Kidney glomerular epithelial cell (primary cell): ENCODE measurements at regions not wholly inside any gene's neighbourhood (a gene's known extent, or its start where the extent isn't known, plus 50 kb on each side); places are given as distances from the start of the nearest gene placed in this dataset.
"Not testable (repeated sequence)": the region's sequence is repeated elsewhere in the genome, so short reads cannot be mapped to it uniquely, and the experiment has no call there.

Experiments used
- DNase-seq: peaks from one replicate; lab custom pipeline; 2025; lab: John Stamatoyannopoulos, UW

GRCh38 chr6:120357447-120357846 is 976.8 kb downstream of the TBC1D32 start:
- no peak for DNase-seq

GRCh38 chr6:120355822-120356221 is 978.5 kb downstream of the TBC1D32 start:
- DNase-seq = no peak

DNA sequence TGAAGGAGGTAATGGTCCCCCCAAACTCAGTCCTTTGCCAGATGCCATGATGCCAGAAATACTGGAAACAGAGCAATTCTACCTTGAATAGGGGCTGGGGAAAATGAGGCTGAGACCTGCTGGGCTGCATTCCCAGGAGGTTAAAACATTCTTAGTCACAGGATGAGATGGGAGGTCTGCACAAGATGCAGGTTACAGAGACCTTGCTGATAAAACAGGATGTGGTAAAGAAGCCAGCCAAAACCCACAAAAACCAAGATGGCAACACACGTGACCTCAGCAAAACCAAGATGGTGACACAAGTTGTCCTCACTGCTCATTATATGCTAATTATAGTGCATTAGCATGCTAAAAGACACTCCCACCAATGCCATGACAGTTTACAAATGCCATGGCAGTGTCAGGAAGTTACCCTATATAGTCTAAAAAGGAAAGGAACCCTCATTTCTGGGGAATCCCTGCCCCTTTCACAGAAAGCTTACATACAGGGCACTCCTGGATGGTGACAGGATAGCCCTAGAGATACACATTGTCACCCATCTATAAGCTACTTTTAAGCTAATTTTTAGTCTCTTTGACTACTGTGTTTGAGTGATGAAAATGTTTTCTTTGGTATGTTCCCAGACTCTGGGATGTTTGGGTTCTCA is 979.7 kb downstream of the TBC1D32 start:
- no peak for DNase-seq

GRCh38 chr6:120352491-120352890 is 981.8 kb downstream of the TBC1D32 start:
- DNase-seq = no peak

DNA sequence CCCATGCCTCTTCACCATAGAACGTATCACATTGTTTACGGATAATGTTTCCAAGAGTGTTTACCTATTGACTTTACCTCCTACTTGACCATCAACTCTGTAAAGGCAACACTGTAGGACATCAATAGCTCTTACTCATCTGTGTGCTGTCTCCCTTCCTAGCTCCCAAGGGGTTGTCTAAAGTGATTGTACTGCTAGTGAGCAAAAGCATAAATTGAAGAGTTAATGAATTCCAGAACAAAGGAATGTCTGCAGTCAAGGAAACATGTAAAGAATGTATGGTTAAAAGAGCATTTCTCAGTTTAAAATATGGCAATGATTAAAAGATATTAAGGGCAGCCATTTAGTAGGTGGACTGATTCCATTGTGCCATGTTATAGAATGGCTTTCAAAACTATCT is 985.4 kb downstream of the TBC1D32 start:
- DNase-seq = no peak

GRCh38 chr6:120328521-120328920 is 979.0 kb upstream of the MAN1A1 start:
- no peak for DNase-seq

- no peak for DNase-seq
Observed at GRCh38 chr6:120320481-120321162, 971.1 kb upstream of the MAN1A1 start.

DNA sequence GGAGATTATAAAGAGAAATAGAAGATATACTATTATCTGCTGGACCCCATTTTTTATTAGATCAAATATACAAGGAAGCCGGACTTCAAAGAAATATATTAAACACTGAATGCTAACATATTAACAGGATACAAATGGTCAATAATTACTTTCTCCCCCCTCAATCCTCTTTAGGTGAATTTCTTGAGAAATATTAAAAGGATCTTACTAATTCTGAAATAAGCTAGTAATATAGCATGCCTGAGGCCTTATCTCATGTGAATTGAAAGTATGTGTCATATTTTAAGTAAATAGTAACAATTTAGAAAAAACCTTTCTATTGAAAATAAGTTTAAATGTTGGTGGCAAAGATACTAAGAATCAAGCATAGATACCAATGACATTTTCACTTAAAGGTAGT is 954.7 kb upstream of the MAN1A1 start:
- no peak for DNase-seq

GRCh38 chr6:120303527-120303926 is 954.0 kb upstream of the MAN1A1 start:
- no peak for DNase-seq

- DNase-seq = no peak
Observed at GRCh38 chr6:120302041-120302440, 952.5 kb upstream of the MAN1A1 start.

DNA sequence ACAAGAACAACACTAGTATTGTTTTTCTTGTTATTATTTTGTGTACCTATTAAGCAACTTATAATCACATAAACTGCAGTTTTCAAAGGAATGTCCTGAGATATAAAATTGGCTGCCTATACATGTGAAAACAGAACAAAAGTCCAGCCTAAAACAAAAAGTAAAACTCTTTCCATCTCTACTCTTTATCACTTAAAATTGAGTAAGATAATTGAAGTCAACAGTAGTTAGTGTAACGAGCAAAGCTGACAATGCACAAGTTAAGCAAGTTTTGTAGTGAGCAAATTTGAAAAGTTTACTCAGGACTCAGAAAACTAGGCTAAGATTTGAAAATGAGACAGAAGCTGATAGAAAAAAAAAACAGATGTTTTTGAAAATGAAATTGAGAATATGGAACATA is 941.4 kb upstream of the MAN1A1 start:
- no peak for DNase-seq

GRCh38 chr6:120282005-120282404 is 932.4 kb upstream of the MAN1A1 start:
- no peak for DNase-seq

- DNase-seq = no peak
Observed at GRCh38 chr6:120279466-120280167, 930.1 kb upstream of the MAN1A1 start.

GRCh38 chr6:120278689-120279396 is 929.3 kb upstream of the MAN1A1 start:
- no peak for DNase-seq

DNA sequence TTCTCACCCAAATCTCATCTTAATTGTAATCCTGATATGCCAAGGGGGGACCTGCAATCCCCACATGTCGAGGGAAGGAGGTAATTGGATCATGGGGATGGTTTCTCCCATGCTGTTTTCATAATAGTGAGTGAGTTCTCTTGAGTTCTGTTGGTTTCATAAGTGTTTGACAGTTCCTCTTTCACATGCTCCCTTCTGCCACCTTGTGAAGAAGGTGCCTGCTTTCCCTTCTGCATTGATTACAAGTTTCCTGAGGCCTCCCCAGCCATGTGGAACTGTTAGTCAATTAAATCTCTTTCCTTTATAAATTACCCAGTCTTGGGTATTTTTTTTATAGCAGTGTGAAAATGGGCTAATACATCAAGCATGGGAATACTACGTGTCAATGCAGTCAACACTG is 925.0 kb upstream of the MAN1A1 start:
- no peak for DNase-seq

- DNase-seq = no peak
Observed at GRCh38 chr6:120273411-120273810, 923.9 kb upstream of the MAN1A1 start.

DNA sequence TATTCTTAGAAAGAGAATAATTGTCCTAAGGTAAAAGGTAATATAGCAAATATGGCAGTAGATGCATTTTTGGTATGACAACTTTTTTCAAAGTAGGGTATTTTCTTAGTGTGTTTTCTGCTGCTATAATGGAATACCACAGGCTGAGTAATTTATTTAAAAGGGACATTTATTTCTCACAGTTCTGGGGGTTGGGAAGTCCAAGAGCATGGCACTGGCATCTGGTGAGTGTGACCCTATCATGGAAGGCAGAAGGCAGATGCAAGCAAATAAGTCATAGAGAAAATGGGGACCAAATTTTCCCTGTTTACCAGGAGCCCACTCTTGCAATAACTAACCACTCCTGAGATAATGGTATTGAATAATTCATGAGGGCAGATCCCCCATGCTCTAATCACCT is 922.5 kb upstream of the MAN1A1 start:
- no peak for DNase-seq

GRCh38 chr6:120268256-120268655 is 918.7 kb upstream of the MAN1A1 start:
- DNase-seq = not testable (repeated sequence)

- DNase-seq = no peak
Observed at GRCh38 chr6:120262354-120262753, 912.8 kb upstream of the MAN1A1 start.

DNA sequence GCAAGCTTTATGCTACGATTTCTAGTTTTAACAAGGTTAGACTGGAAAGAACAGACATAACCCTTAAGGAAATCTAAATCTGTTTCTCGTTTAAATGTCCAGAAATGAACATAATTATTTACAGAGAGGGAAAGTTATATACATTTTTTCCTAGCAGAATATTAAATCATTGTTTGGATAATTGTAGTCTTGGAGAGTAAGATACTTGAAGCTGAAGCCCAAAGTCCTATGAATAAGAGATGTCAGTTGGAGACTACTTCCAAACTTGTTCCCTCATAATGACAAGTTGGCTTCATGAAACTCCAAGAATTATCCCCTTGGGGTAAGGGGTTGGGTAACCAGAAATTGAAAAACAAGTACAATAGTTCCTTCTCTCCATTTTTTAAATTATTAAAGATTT is 911.1 kb upstream of the MAN1A1 start:
- no peak for DNase-seq

GRCh38 chr6:120254651-120255050 is 905.1 kb upstream of the MAN1A1 start:
- no peak for DNase-seq

DNA sequence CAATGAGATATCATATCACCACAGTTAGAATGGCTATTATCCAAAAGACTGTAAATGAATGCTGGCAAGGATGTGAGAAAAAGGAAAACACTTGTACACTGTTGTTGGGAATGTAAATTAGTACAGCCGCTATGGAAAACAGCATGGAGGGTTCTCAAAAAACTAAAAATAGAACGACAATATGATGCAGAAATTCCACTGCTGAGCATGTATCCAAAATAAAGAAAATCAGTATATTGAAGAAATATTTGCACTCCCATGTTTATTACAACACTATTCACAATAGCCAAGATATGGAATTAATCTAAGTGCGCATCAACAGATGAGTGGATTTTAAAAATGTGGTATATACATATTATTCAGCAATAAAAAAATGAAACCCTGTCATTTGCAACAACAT is 898.9 kb upstream of the MAN1A1 start:
- DNase-seq = no peak

DNA sequence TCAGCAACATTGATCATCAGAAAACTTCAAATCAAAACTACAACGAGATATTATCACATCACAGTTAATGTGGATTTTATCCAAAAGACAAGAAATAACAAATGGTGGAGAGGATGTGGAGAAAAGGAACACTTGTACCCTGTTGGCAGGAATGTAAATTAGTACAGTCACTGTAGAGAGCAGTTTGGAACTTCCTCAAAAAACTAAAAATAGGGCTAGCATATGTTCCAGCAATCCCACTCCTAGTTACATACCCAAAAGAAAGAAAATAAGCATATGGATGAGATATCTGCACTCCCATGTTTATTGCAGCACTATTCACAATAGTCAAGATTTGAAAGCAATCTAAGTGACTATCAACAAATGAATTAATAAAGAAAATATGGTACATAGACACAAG is 887.7 kb upstream of the MAN1A1 start:
- DNase-seq = no peak
